ENCODE measurements at regions not wholly inside any gene's neighbourhood (a gene's known extent, or its start where the extent isn't known, plus 50 kb on each side); places are given as distances from the start of the nearest gene placed in this dataset.
"Not testable (repeated sequence)": the region's sequence is repeated elsewhere in the genome, so short reads cannot be mapped to it uniquely, and the experiment has no call there.

DNA sequence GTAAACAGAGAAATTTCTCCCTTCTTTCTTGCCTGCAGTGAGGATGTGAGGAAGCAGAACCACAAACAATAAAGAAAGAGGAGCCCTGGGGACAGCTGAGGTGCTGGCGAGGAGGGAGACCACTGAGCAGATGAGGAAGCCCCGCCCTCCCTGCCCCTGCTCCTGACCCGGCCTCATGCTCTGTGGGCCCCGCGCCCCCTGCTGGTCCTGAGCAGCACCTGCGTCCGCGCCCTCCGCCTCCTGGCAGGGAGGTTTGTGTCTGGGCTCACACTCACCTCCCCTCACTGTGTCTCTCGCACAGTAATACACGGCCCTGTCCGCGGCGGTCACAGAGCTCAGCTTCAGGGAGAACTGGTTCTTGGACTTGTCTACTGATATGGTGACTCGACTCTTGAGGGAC, 104.4 kb downstream of the OR4M2 start:
- not testable (repeated sequence) for TF ChIP-seq TAF1 (IDR thresholded peaks at IDR 0.05; ENCODE audit: borderline replicate concordance, low read depth, low read length); POLR2AphosphoS5 (IDR thresholded peaks at IDR 0.05; ENCODE audit: low read depth, low read length)

All from GM12892 (cell line).